ENCODE measurements at regions not wholly inside any gene's neighbourhood (a gene's known extent, or its start where the extent isn't known, plus 50 kb on each side); places are given as distances from the start of the nearest gene placed in this dataset.

DNA sequence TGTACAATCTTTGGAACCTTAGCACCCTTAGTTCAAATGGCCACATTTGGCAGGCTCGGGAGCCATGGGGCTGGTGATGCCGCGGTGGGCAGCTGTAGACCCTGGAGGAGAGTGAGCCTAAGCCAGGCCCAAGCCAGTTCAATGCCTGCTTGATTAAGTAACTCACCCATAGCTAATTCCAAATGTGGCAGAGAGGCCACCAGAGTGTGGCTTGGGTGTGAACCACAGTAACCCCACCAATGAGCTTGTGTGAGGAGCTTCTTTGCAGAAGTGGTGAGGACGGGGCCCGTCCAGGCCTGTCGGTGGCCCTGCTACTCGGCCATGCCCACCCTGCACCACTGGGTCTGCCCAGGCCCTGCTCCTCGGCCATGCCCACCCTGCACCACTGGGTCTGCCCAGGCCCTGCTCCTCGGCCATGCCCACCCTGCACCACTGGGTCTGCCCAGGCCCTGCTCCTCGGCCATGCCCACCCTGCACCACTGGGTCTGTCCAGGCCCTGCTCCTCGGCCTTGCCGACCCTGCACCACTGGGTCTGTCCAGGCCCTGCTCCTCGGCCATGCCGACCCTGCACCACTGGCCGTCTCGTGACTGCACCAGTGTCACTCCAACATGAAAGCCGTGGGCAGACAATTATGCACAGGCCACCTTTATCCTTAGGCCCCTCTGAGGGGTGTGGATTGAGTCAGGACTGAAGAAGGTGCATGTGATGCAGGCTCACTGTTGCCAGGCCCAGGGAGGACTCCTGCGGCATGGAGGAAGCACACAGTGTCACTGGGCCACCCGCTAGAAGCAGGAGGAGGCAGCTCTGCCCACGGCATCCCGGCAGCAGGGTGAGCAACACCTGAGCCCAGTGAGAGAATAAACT is 75.4 kb downstream of the MRPL36 start:
- TF ChIP-seq, protein P1, sequence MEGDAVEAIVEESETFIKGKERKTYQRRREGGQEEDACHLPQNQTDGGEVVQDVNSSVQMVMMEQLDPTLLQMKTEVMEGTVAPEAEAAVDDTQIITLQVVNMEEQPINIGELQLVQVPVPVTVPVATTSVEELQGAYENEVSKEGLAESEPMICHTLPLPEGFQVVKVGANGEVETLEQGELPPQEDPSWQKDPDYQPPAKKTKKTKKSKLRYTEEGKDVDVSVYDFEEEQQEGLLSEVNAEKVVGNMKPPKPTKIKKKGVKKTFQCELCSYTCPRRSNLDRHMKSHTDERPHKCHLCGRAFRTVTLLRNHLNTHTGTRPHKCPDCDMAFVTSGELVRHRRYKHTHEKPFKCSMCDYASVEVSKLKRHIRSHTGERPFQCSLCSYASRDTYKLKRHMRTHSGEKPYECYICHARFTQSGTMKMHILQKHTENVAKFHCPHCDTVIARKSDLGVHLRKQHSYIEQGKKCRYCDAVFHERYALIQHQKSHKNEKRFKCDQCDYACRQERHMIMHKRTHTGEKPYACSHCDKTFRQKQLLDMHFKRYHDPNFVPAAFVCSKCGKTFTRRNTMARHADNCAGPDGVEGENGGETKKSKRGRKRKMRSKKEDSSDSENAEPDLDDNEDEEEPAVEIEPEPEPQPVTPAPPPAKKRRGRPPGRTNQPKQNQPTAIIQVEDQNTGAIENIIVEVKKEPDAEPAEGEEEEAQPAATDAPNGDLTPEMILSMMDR (conservative IDR thresholded peaks at IDR 0.05; ENCODE audit: low read length) = no peak
- no peak for TF ChIP-seq EZH2phosphoT487 (IDR thresholded peaks at IDR 0.05; ENCODE audit: borderline replicate concordance, low read depth, low read length)

Measured in OCI-LY7 (cell line).